Testis (tissue), 2 donors: ENCODE measurements at regions not wholly inside any gene's neighbourhood (a gene's known extent, or its start where the extent isn't known, plus 50 kb on each side); places are given as distances from the start of the nearest gene placed in this dataset.

Source experiments
- DNase-seq: peaks from one replicate; pipeline ENCODE4 v3.0.0-alpha.2; 2019
- H3K27ac ChIP-seq, 2 donors: fragments of 200-600 bp; sonication (generic); one replicate each; pipeline ENCODE4 v1.5.1; 2019
- H3K27me3 ChIP-seq: fragments of 200-600 bp; sonication (generic); one replicate; pipeline ENCODE4 v1.5.1; 2019
- H3K36me3 ChIP-seq: fragments of 200-600 bp; sonication (generic); one replicate; pipeline ENCODE4 v1.5.1; 2017; ENCODE audit warnings: low read depth; ENCODE audit errors: missing control alignments
- H3K4me1 ChIP-seq: fragments of 200-600 bp; sonication (generic); one replicate; pipeline ENCODE4 v1.5.1; 2019
- H3K4me3 ChIP-seq, 2 donors: fragments of 200-600 bp; sonication (generic); one replicate each; pipeline ENCODE4 v1.5.1; 2017 to 2019
- H3K9me3 ChIP-seq: fragments of 200-600 bp; sonication (generic); one replicate; pipeline ENCODE4 v1.5.1; 2017
- CTCF ChIP-seq, 3 experiments: fragments of 450-650 bp in 2 of 3; fragments of 200-600 bp in 1 of 3; sonication (generic) in 1 of 3; IDR thresholded peaks; one replicate each; pipeline ENCODE4 v1.5.1; 2016 to 2019; ENCODE audit warnings: antibody characterized with exemption in 3 of 3, mild to moderate bottlenecking in 2 of 3, moderate library complexity in 1 of 3
- POLR2A ChIP-seq: fragments of 450-650 bp; IDR thresholded peaks from one replicate; pipeline ENCODE4 v1.6.1; 2017; ENCODE audit warnings: antibody characterized with exemption, mild to moderate bottlenecking, moderate library complexity
- WGBS, 2 donors: methylation state at CpG; one replicate each; pipeline ENCODE4 v1.1.5; 2018; 5-methylcytosine and 5-hydroxymethylcytosine counted together
- intact Hi-C: fragments of 100-400 bp; cut with DNase I; formaldehyde crosslinking; loops from one replicate; pipeline ENCODE4 v1.15.1; 2023; ENCODE audit warnings: low total_unique reads

GRCh38 chr1:234837713-234838112 lies 227.7 kb upstream of the IRF2BP2 start:
- intact Hi-C loops, result no loop called here
- TF ChIP-seq POLR2A, result no peak
- TF ChIP-seq CTCF (IDR thresholded peaks at IDR 0.05), result no peak
- Histone ChIP-seq H3K27ac (no peak overlapping the region), H3K4me1 (peaks cover 6% of the 10 kb centered on the region), H3K9me3 (no peaks in the 10 kb centered on the region), H3K4me3 (no peak overlapping the region), H3K27me3 (no peaks in the 10 kb centered on the region), H3K36me3 (no peaks in the 10 kb centered on the region)
- no peak for DNase-seq

GRCh38 chr1:234836776-234837357 lies 226.9 kb upstream of the IRF2BP2 start:
- H3K4me3 ChIP-seq, result no peak overlapping the region
- TF ChIP-seq CTCF (IDR thresholded peaks at IDR 0.05) (no peak), POLR2A (no peak)
- intact Hi-C loops, result no loop called here
- H3K36me3 ChIP-seq, result no peaks in the 10 kb centered on the region
- DNase-seq, result no peak
- peaks cover 6% of the 10 kb centered on the region for H3K4me1 ChIP-seq
- no peaks in the 10 kb centered on the region for H3K27me3 ChIP-seq
- H3K27ac ChIP-seq, result no peak overlapping the region
- no peaks in the 10 kb centered on the region for H3K9me3 ChIP-seq
- 64 to 65% methylated on average over 8 of the region's 8 CpGs for WGBS, 2 donors

- no peaks in the 10 kb centered on the region for H3K27me3 ChIP-seq
- no peaks in the 10 kb centered on the region for H3K9me3 ChIP-seq
- TF ChIP-seq CTCF (IDR thresholded peaks at IDR 0.05), result no peak
- no peak for TF ChIP-seq POLR2A
- H3K36me3 ChIP-seq, result no peaks in the 10 kb centered on the region
- intact Hi-C loops, result no loop called here
- no peak overlapping the region for H3K27ac ChIP-seq
- 91 to 95% methylated on average over 7 of the region's 7 CpGs for WGBS, 2 donors
- no peak overlapping the region for H3K4me3 ChIP-seq
- DNase-seq, result no peak
- peaks cover 6% of the 10 kb centered on the region for H3K4me1 ChIP-seq
These were observed 226.2 kb upstream of the IRF2BP2 start for GRCh38 chr1:234836045-234836681.

GRCh38 chr1:234835239-234835638 lies 225.3 kb upstream of the IRF2BP2 start:
- Histone ChIP-seq H3K36me3 (no peaks in the 10 kb centered on the region), H3K9me3 (no peaks in the 10 kb centered on the region), H3K4me1 (peaks cover 6% of the 10 kb centered on the region), H3K4me3 (no peak overlapping the region), H3K27ac (no peak overlapping the region), H3K27me3 (no peaks in the 10 kb centered on the region)
- WGBS, 2 donors, result 47 to 85% methylated on average over 2 of the region's 2 CpGs
- intact Hi-C loops, result no loop called here
- no peak for DNase-seq
- no peak for TF ChIP-seq POLR2A
- TF ChIP-seq CTCF (IDR thresholded peaks at IDR 0.05), result no peak

GRCh38 chr1:234833646-234834045 lies 223.7 kb upstream of the IRF2BP2 start:
- Histone ChIP-seq H3K27me3 (no peaks in the 10 kb centered on the region), H3K27ac (no peak overlapping the region), H3K9me3 (no peaks in the 10 kb centered on the region), H3K4me1 (peaks cover 6% of the 10 kb centered on the region), H3K36me3 (no peaks in the 10 kb centered on the region), H3K4me3 (no peak overlapping the region)
- TF ChIP-seq POLR2A, result no peak
- no peak for TF ChIP-seq CTCF (IDR thresholded peaks at IDR 0.05)
- no peak for DNase-seq
- WGBS, 2 donors, result 95 to 97% methylated on average over 4 of the region's 4 CpGs
- intact Hi-C loops, result no loop called here
